Iris pigment epithelial cell (primary cell): ENCODE measurements at regions not wholly inside any gene's neighbourhood (a gene's known extent, or its start where the extent isn't known, plus 50 kb on each side); places are given as distances from the start of the nearest gene placed in this dataset.

Experiments
- DNase-seq: peaks from one replicate; pipeline ENCODE4 v3.0.0-alpha.2; 2011; ENCODE audit warnings: low read depth

DNA sequence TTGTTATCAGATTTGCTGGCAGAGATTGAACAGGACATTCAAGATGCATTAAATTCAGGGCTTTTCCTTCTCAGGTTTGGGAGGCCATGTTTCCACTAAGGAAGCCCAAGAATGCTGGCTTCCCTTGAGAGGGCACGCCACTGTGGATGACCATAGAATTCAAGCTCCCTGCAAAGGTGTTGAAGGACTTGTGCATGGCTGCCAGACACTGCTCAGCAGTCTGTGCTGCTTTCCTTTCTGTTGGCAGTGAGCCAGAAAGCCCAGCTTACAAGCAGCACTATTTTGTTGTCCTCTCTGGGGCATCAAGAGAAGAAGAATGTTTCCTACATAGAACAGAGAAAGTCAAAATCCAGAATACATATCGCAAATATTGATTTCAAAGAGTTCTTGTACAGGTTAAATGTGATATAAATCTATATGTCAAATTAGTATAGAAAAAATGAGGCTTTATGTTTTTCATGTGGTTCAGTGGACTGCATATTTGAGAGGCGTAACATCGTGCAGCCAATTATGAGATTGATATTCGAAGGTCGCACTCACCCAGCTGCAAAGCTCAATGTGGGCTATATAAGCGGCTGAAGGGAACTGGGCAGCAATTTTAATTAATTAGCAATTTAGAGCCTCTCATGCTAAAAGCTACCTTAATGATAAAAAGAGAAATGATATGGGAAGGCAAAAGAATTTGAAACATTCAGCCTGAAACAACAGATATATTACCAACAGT, 103.1 kb upstream of the ISL1 start:
- no peak for DNase-seq

DNA sequence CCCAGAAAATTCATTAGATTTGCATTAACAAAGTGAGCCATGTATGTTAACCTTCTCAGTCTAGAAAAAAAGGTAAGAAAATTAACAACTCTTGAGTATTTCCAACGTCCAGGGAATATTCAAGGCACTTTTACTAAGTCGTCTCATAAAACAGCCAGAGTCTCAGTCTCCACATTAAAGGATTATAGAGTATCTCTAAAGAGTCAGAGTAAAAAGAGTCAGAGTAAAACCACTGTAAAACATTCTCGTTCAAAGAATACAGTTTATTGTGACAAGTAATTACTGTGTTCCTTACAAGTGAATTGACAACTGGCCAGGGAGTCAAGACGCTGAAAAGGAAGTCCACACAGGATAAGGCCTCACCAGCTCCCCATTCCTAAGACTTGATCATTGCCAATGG, 97.2 kb upstream of the ISL1 start:
- no peak for DNase-seq

DNA sequence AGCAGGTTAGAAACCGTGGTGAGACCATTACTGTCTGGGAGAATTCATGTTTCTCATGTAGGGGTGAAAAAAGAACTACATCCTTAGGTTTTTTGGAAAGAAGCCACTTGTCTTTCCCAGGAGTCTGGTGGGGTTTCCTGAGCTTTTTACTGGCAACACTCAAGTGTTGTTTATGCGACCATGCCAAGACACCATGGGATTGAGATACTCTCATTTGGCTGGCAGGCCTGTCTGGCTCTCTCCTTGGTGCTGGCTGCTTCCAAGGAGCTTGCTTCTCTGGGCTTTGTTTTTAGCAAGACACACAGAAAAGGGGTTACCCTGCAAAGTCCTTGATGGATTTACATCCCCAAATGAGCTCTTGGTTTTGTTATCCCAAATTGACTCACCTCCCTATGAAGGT, 80.9 kb upstream of the ISL1 start:
- no peak for DNase-seq

DNA sequence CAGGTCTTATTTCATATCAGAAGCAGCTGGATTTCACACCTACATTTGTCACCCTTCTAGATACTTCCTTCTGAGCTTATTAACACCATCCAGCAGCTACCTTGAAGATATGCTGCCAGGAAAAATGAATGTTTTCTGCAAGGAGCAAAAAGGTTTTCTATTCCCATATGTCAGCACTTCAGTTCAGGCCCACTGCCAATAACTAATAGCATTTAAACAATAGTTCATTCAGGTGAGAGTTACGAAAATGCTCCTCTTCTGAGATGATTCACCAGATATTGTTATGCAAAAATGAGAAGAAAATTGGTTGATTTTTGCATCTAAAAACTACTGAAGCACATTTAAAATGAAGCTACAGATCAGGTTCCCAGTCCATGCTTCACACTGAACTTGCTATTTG, 56.4 kb upstream of the ISL1 start:
- DNase-seq = no peak
